ENCODE measurements at regions not wholly inside any gene's neighbourhood (a gene's known extent, or its start where the extent isn't known, plus 50 kb on each side); places are given as distances from the start of the nearest gene placed in this dataset.

- Histone ChIP-seq H3K4me1 (ENCODE audit: insufficient read depth, low read length) (peaks cover 26% of the 10 kb centered on the region), H3K4me3 (ENCODE audit: insufficient read depth, low read depth, low read length) (no peak overlapping the region), H4K20me1 (ENCODE audit: insufficient read depth, low read length) (no peaks in the 10 kb centered on the region), H3K79me2 (ENCODE audit: insufficient read depth, low read length) (no peaks in the 10 kb centered on the region), H3K4me2 (ENCODE audit: low read length) (no peak overlapping the region), H3K9me3 (ENCODE audit: insufficient read depth, low read depth, low read length) (no peaks in the 10 kb centered on the region), H3K9ac (ENCODE audit: low read length) (no peak overlapping the region), H3K27ac (ENCODE audit: low read depth, low read length) (no peak overlapping the region), H3K27me3 (ENCODE audit: insufficient read depth, low read length) (no peaks in the 10 kb centered on the region), H3K36me3 (ENCODE audit: insufficient read depth, low read length) (no peaks in the 10 kb centered on the region), H2AFZ (ENCODE audit: low read depth, low read length) (no peak overlapping the region)
- H3K27ac Mint-ChIP-seq (ENCODE audit: unreplicated experiment): peak overlapping the region; percentile 82
- H3K4me1 Mint-ChIP-seq (ENCODE audit: low read depth, unreplicated experiment): peaks cover 27% of the 10 kb centered on the region
- peaks cover 3% of the 10 kb centered on the region for H3K9me3 Mint-ChIP-seq (ENCODE audit: unreplicated experiment)
- no peak for FAIRE-seq
- H3K27me3 Mint-ChIP-seq (ENCODE audit: low read depth, unreplicated experiment): no peaks in the 10 kb centered on the region
- peak; percentile 18 for DNase-seq (ENCODE audit: low read depth)
- H3K36me3 Mint-ChIP-seq (ENCODE audit: low read depth, unreplicated experiment): peaks cover 1% of the 10 kb centered on the region
- TF ChIP-seq EZH2 (IDR thresholded peaks at IDR 0.05; ENCODE audit: insufficient read depth, low read length): no peak
- no peak for TF ChIP-seq CTCF (IDR thresholded peaks at IDR 0.05; ENCODE audit: insufficient read depth, low read depth, low read length)
- H3K4me3 Mint-ChIP-seq (ENCODE audit: unreplicated experiment): no peak overlapping the region
These were observed 143.5 kb downstream of the MIAT start for GRCh38 chr22:26800858-26801257.

- Histone ChIP-seq H3K79me2 (ENCODE audit: insufficient read depth, low read length) (no peaks in the 10 kb centered on the region), H3K9ac (ENCODE audit: low read length) (no peak overlapping the region), H2AFZ (ENCODE audit: low read depth, low read length) (no peak overlapping the region), H3K9me3 (ENCODE audit: insufficient read depth, low read depth, low read length) (no peaks in the 10 kb centered on the region), H3K36me3 (ENCODE audit: insufficient read depth, low read length) (no peaks in the 10 kb centered on the region), H3K4me3 (ENCODE audit: insufficient read depth, low read depth, low read length) (no peak overlapping the region), H3K4me1 (ENCODE audit: insufficient read depth, low read length) (peaks cover 21% of the 10 kb centered on the region), H3K27me3 (ENCODE audit: insufficient read depth, low read length) (no peaks in the 10 kb centered on the region), H3K4me2 (ENCODE audit: low read length) (no peak overlapping the region), H3K27ac (ENCODE audit: low read depth, low read length) (no peak overlapping the region), H4K20me1 (ENCODE audit: insufficient read depth, low read length) (no peaks in the 10 kb centered on the region)
- DNase-seq (ENCODE audit: low read depth) (no peak), FAIRE-seq (no peak)
- Mint-ChIP-seq H3K4me1 (ENCODE audit: low read depth, unreplicated experiment) (peaks cover 22% of the 10 kb centered on the region), H3K36me3 (ENCODE audit: low read depth, unreplicated experiment) (peaks cover 4% of the 10 kb centered on the region), H3K27ac (ENCODE audit: unreplicated experiment) (no peak overlapping the region), H3K27me3 (ENCODE audit: low read depth, unreplicated experiment) (peaks cover 2% of the 10 kb centered on the region), H3K9me3 (ENCODE audit: unreplicated experiment) (peaks cover 3% of the 10 kb centered on the region), H3K4me3 (ENCODE audit: unreplicated experiment) (no peak overlapping the region)
- TF ChIP-seq EZH2 (IDR thresholded peaks at IDR 0.05; ENCODE audit: insufficient read depth, low read length) (no peak), CTCF (IDR thresholded peaks at IDR 0.05; ENCODE audit: insufficient read depth, low read depth, low read length) (no peak)
These were observed 144.1 kb downstream of the MIAT start for GRCh38 chr22:26801449-26801848.

- H3K36me3 Mint-ChIP-seq (ENCODE audit: low read depth, unreplicated experiment): peaks cover 4% of the 10 kb centered on the region
- peaks cover 5% of the 10 kb centered on the region for H3K27me3 Mint-ChIP-seq (ENCODE audit: low read depth, unreplicated experiment)
- Histone ChIP-seq H3K27me3 (ENCODE audit: insufficient read depth, low read length) (no peaks in the 10 kb centered on the region), H3K9ac (ENCODE audit: low read length) (no peak overlapping the region), H3K27ac (ENCODE audit: low read depth, low read length) (no peak overlapping the region), H4K20me1 (ENCODE audit: insufficient read depth, low read length) (no peaks in the 10 kb centered on the region), H3K36me3 (ENCODE audit: insufficient read depth, low read length) (no peaks in the 10 kb centered on the region), H2AFZ (ENCODE audit: low read depth, low read length) (no peak overlapping the region), H3K4me1 (ENCODE audit: insufficient read depth, low read length) (peaks cover 20% of the 10 kb centered on the region), H3K9me3 (ENCODE audit: insufficient read depth, low read depth, low read length) (no peaks in the 10 kb centered on the region), H3K79me2 (ENCODE audit: insufficient read depth, low read length) (no peaks in the 10 kb centered on the region), H3K4me2 (ENCODE audit: low read length) (no peak overlapping the region), H3K4me3 (ENCODE audit: insufficient read depth, low read depth, low read length) (no peak overlapping the region)
- TF ChIP-seq EZH2 (IDR thresholded peaks at IDR 0.05; ENCODE audit: insufficient read depth, low read length) (no peak), CTCF (IDR thresholded peaks at IDR 0.05; ENCODE audit: insufficient read depth, low read depth, low read length) (no peak)
- no peak overlapping the region for H3K27ac Mint-ChIP-seq (ENCODE audit: unreplicated experiment)
- FAIRE-seq: no peak
- H3K4me3 Mint-ChIP-seq (ENCODE audit: unreplicated experiment): no peak overlapping the region
- no peak for DNase-seq (ENCODE audit: low read depth)
- peaks cover 20% of the 10 kb centered on the region for H3K4me1 Mint-ChIP-seq (ENCODE audit: low read depth, unreplicated experiment)
- H3K9me3 Mint-ChIP-seq (ENCODE audit: unreplicated experiment): peaks cover 3% of the 10 kb centered on the region
These were observed 146.9 kb downstream of the MIAT start for GRCh38 chr22:26804315-26804714.

Measured in astrocyte (in vitro differentiated cells and primary cell).